ENCODE measurements at regions not wholly inside any gene's neighbourhood (a gene's known extent, or its start where the extent isn't known, plus 50 kb on each side); places are given as distances from the start of the nearest gene placed in this dataset.
"Not testable (repeated sequence)": the region's sequence is repeated elsewhere in the genome, so short reads cannot be mapped to it uniquely, and the experiment has no call there.

- H3K4me1 Mint-ChIP-seq; H3K4me3 ChIP-seq (ENCODE audit: low read length in 2 of 2); H3K27ac ChIP-seq (ENCODE audit: low read depth, low read length); H3K9me3 ChIP-seq (ENCODE audit: control insufficient read depth in 1 of 2, low read length in 2 of 2); H3K4me1 ChIP-seq (ENCODE audit: insufficient read depth, low read length); POLR2A ChIA-PET (ENCODE audit: partially characterized antibody); H3K27ac Mint-ChIP-seq; H3K27me3 Mint-ChIP-seq; CTCF ChIA-PET (ENCODE audit: partially characterized antibody); H3K9me3 Mint-ChIP-seq; H3K36me3 ChIP-seq (ENCODE audit: insufficient read depth, low read length); DNase-seq; H3K27me3 ChIP-seq (ENCODE audit: insufficient read depth, low read length); H3K36me3 Mint-ChIP-seq; intact Hi-C loops (cut with micrococcal nuclease); H3K4me3 Mint-ChIP-seq: not testable (repeated sequence)
Measured at GRCh38 chr3:40762771-40763170, 238.0 kb downstream of the ZNF621 start.

GRCh38 chr3:40763807-40764206 is 239.0 kb downstream of the ZNF621 start:
- H3K9me3 ChIP-seq (ENCODE audit: control insufficient read depth in 1 of 2, low read length in 2 of 2): no peaks in the 10 kb centered on the region
- ChIA-PET CTCF (ENCODE audit: partially characterized antibody) (interaction anchor here (0.6 kb wide), 1 partner anchor 1031 kb away, joined by 4 read pairs; no protein-coding TSS in a partner anchor), POLR2A (ENCODE audit: partially characterized antibody) (no interaction called here)
- H3K4me1 ChIP-seq (ENCODE audit: insufficient read depth, low read length): no peaks in the 10 kb centered on the region
- no peak overlapping the region for H3K4me3 Mint-ChIP-seq
- no peaks in the 10 kb centered on the region for H3K27me3 ChIP-seq (ENCODE audit: insufficient read depth, low read length)
- H3K36me3 Mint-ChIP-seq: no peaks in the 10 kb centered on the region
- H3K27ac ChIP-seq (ENCODE audit: low read depth, low read length): no peak overlapping the region
- H3K27ac Mint-ChIP-seq: no peak overlapping the region
- H3K9me3 Mint-ChIP-seq: peaks cover 0 to 9% (median 1%) of the 10 kb centered on the region in 8 donors
- no peak for DNase-seq
- peaks cover 0 to 5% of the 10 kb centered on the region in 2 donors for H3K27me3 Mint-ChIP-seq
- H3K36me3 ChIP-seq (ENCODE audit: insufficient read depth, low read length): no peaks in the 10 kb centered on the region
- H3K4me1 Mint-ChIP-seq: no peaks in the 10 kb centered on the region
- intact Hi-C loops (cut with micrococcal nuclease): no loop called here
- no peak overlapping the region for H3K4me3 ChIP-seq (ENCODE audit: low read length in 2 of 2)

- ChIA-PET POLR2A (ENCODE audit: partially characterized antibody) (no interaction called here), CTCF (ENCODE audit: partially characterized antibody) (no interaction called here)
- Histone ChIP-seq H3K9me3 (ENCODE audit: control insufficient read depth in 1 of 2, low read length in 2 of 2) (no peaks in the 10 kb centered on the region), H3K4me1 (ENCODE audit: insufficient read depth, low read length) (no peaks in the 10 kb centered on the region), H3K27ac (ENCODE audit: low read depth, low read length) (no peak overlapping the region), H3K27me3 (ENCODE audit: insufficient read depth, low read length) (no peaks in the 10 kb centered on the region), H3K4me3 (ENCODE audit: low read length in 2 of 2) (no peak overlapping the region), H3K36me3 (ENCODE audit: insufficient read depth, low read length) (no peaks in the 10 kb centered on the region)
- intact Hi-C loops (cut with micrococcal nuclease): no loop called here
- H3K4me1 Mint-ChIP-seq: no peaks in the 10 kb centered on the region
- no peak for DNase-seq
- peaks cover 0 to 9% (median 1%) of the 10 kb centered on the region in 8 donors for H3K9me3 Mint-ChIP-seq
- H3K4me3 Mint-ChIP-seq: no peak overlapping the region
- no peaks in the 10 kb centered on the region for H3K36me3 Mint-ChIP-seq
- peaks cover 0 to 5% of the 10 kb centered on the region in 2 donors for H3K27me3 Mint-ChIP-seq
- H3K27ac Mint-ChIP-seq: no peak overlapping the region
Measured at GRCh38 chr3:40764747-40765146, 240.0 kb downstream of the ZNF621 start.

- Histone ChIP-seq H3K36me3 (ENCODE audit: insufficient read depth, low read length) (no peaks in the 10 kb centered on the region), H3K27ac (ENCODE audit: low read depth, low read length) (no peak overlapping the region), H3K4me1 (ENCODE audit: insufficient read depth, low read length) (no peaks in the 10 kb centered on the region), H3K27me3 (ENCODE audit: insufficient read depth, low read length) (no peaks in the 10 kb centered on the region), H3K9me3 (ENCODE audit: control insufficient read depth in 1 of 2, low read length in 2 of 2) (no peaks in the 10 kb centered on the region), H3K4me3 (ENCODE audit: low read length in 2 of 2) (no peak overlapping the region)
- ChIA-PET CTCF (ENCODE audit: partially characterized antibody) (no interaction called here), POLR2A (ENCODE audit: partially characterized antibody) (no interaction called here)
- Mint-ChIP-seq H3K4me3 (no peak overlapping the region), H3K4me1 (no peaks in the 10 kb centered on the region), H3K27me3 (peaks cover 0 to 2% of the 10 kb centered on the region in 2 donors), H3K27ac (no peak overlapping the region), H3K36me3 (no peaks in the 10 kb centered on the region), H3K9me3 (peaks cover 0 to 8% (median 0%) of the 10 kb centered on the region in 8 donors)
- DNase-seq: no peak
- intact Hi-C loops (cut with micrococcal nuclease): no loop called here
Measured at GRCh38 chr3:40765884-40766283, 241.1 kb downstream of the ZNF621 start.

- no peaks in the 10 kb centered on the region for H3K36me3 ChIP-seq (ENCODE audit: insufficient read depth, low read length)
- no peak for DNase-seq
- Mint-ChIP-seq H3K36me3 (no peaks in the 10 kb centered on the region), H3K4me3 (no peak overlapping the region), H3K4me1 (no peaks in the 10 kb centered on the region), H3K27me3 (peaks cover 0 to 2% of the 10 kb centered on the region in 2 donors), H3K27ac (no peak overlapping the region), H3K9me3 (peaks cover 0 to 8% (median 0%) of the 10 kb centered on the region in 8 donors)
- POLR2A ChIA-PET (ENCODE audit: partially characterized antibody): interaction anchor here (0.5 kb wide), 1 partner anchor 521 kb away, joined by 3 read pairs; no protein-coding TSS in a partner anchor
- no peaks in the 10 kb centered on the region for H3K4me1 ChIP-seq (ENCODE audit: insufficient read depth, low read length)
- no peaks in the 10 kb centered on the region for H3K27me3 ChIP-seq (ENCODE audit: insufficient read depth, low read length)
- no peak overlapping the region for H3K4me3 ChIP-seq (ENCODE audit: low read length in 2 of 2)
- no peaks in the 10 kb centered on the region for H3K9me3 ChIP-seq (ENCODE audit: control insufficient read depth in 1 of 2, low read length in 2 of 2)
- H3K27ac ChIP-seq (ENCODE audit: low read depth, low read length): no peak overlapping the region
- intact Hi-C loops (cut with micrococcal nuclease): no loop called here
- CTCF ChIA-PET (ENCODE audit: partially characterized antibody): no interaction called here
Measured at GRCh38 chr3:40766396-40766795, 241.6 kb downstream of the ZNF621 start.

- ChIA-PET POLR2A (ENCODE audit: partially characterized antibody) (no interaction called here), CTCF (ENCODE audit: partially characterized antibody) (no interaction called here)
- Histone ChIP-seq H3K27me3 (ENCODE audit: insufficient read depth, low read length) (no peaks in the 10 kb centered on the region), H3K9me3 (ENCODE audit: control insufficient read depth in 1 of 2, low read length in 2 of 2) (no peaks in the 10 kb centered on the region), H3K36me3 (ENCODE audit: insufficient read depth, low read length) (no peaks in the 10 kb centered on the region), H3K27ac (ENCODE audit: low read depth, low read length) (no peak overlapping the region), H3K4me3 (ENCODE audit: low read length in 2 of 2) (no peak overlapping the region), H3K4me1 (ENCODE audit: insufficient read depth, low read length) (no peaks in the 10 kb centered on the region)
- no peaks in the 10 kb centered on the region for H3K4me1 Mint-ChIP-seq
- H3K27me3 Mint-ChIP-seq: peaks cover 0 to 2% of the 10 kb centered on the region in 2 donors
- H3K4me3 Mint-ChIP-seq: no peak overlapping the region
- intact Hi-C loops (cut with micrococcal nuclease): no loop called here
- no peak for DNase-seq
- H3K36me3 Mint-ChIP-seq: no peaks in the 10 kb centered on the region
- H3K9me3 Mint-ChIP-seq: peaks cover 0 to 3% (median 0%) of the 10 kb centered on the region in 8 donors
- no peak overlapping the region for H3K27ac Mint-ChIP-seq
Measured at GRCh38 chr3:40768046-40768445, 243.3 kb downstream of the ZNF621 start.

- ChIA-PET POLR2A (ENCODE audit: partially characterized antibody) (no interaction called here), CTCF (ENCODE audit: partially characterized antibody) (no interaction called here)
Measured at GRCh38 chr3:40768536-40768935, 243.8 kb downstream of the ZNF621 start.

GRCh38 chr3:40770061-40770460 is 245.3 kb downstream of the ZNF621 start:
- Mint-ChIP-seq H3K27me3 (peaks cover 2% of the 10 kb centered on the region in 2 donors), H3K27ac (no peak overlapping the region), H3K9me3 (peaks cover 0 to 2% (median 0%) of the 10 kb centered on the region in 8 donors), H3K36me3 (no peaks in the 10 kb centered on the region), H3K4me1 (no peaks in the 10 kb centered on the region), H3K4me3 (no peak overlapping the region)
- Histone ChIP-seq H3K4me1 (ENCODE audit: insufficient read depth, low read length) (no peaks in the 10 kb centered on the region), H3K4me3 (ENCODE audit: low read length in 2 of 2) (no peak overlapping the region), H3K9me3 (ENCODE audit: control insufficient read depth in 1 of 2, low read length in 2 of 2) (no peaks in the 10 kb centered on the region), H3K27me3 (ENCODE audit: insufficient read depth, low read length) (no peaks in the 10 kb centered on the region), H3K36me3 (ENCODE audit: insufficient read depth, low read length) (no peaks in the 10 kb centered on the region), H3K27ac (ENCODE audit: low read depth, low read length) (no peak overlapping the region)
- DNase-seq: no peak
- CTCF ChIA-PET (ENCODE audit: partially characterized antibody): no interaction called here
- POLR2A ChIA-PET (ENCODE audit: partially characterized antibody): no interaction called here
- intact Hi-C loops (cut with micrococcal nuclease): no loop called here

More at GRCh38 chr3:40768536-40768935, 243.8 kb downstream of the ZNF621 start:
- H3K36me3 Mint-ChIP-seq: no peaks in the 10 kb centered on the region
- H3K4me1 Mint-ChIP-seq: no peaks in the 10 kb centered on the region
- intact Hi-C loops (cut with micrococcal nuclease): no loop called here
- H3K9me3 Mint-ChIP-seq: peaks cover 0 to 2% (median 0%) of the 10 kb centered on the region in 8 donors
- Histone ChIP-seq H3K27me3 (ENCODE audit: insufficient read depth, low read length) (no peaks in the 10 kb centered on the region), H3K4me1 (ENCODE audit: insufficient read depth, low read length) (no peaks in the 10 kb centered on the region), H3K9me3 (ENCODE audit: control insufficient read depth in 1 of 2, low read length in 2 of 2) (no peaks in the 10 kb centered on the region), H3K27ac (ENCODE audit: low read depth, low read length) (no peak overlapping the region), H3K36me3 (ENCODE audit: insufficient read depth, low read length) (no peaks in the 10 kb centered on the region), H3K4me3 (ENCODE audit: low read length in 2 of 2) (no peak overlapping the region)
- H3K4me3 Mint-ChIP-seq: no peak overlapping the region
- no peak for DNase-seq
- H3K27me3 Mint-ChIP-seq: peaks cover 0 to 2% of the 10 kb centered on the region in 2 donors
- H3K27ac Mint-ChIP-seq: no peak overlapping the region
